ENCODE measurements at regions not wholly inside any gene's neighbourhood (a gene's known extent, or its start where the extent isn't known, plus 50 kb on each side); places are given as distances from the start of the nearest gene placed in this dataset.

DNA sequence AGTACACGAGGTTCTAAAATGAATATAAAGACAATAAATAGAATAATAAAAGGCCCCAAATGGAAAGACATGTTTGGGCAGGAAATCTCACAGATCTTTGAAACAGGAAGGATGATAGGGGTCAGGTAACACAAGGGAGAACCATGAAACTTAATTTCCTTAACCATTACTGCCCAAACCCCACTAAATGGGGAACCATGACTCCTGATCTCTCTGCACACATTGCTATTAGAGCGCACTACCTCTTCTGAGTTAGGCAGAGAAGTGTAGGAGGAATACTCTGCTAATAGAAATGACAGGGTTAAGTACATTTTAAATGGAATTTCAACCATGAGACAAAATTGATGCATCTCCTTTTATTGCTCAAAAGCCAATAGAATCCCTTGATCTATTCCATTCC lies 213.7 kb upstream of the SETBP1 start:
- Histone ChIP-seq H3K4me3 (ENCODE audit: low read length) (no peak overlapping the region), H3K4me1 (ENCODE audit: control insufficient read depth, insufficient read depth, low read length) (no peaks in the 10 kb centered on the region), H3K27ac (ENCODE audit: low read length) (no peak overlapping the region), H3K9me3 (ENCODE audit: control insufficient read depth, low read length) (no peaks in the 10 kb centered on the region), H3K27me3 (ENCODE audit: control insufficient read depth, insufficient read depth) (no peaks in the 10 kb centered on the region)
- WGBS: 84% methylated on average over 2 of the region's 2 CpGs
- no peak for ATAC-seq
- DNase-seq: no peak
- intact Hi-C loops (cut with DNase I): no loop called here

DNA sequence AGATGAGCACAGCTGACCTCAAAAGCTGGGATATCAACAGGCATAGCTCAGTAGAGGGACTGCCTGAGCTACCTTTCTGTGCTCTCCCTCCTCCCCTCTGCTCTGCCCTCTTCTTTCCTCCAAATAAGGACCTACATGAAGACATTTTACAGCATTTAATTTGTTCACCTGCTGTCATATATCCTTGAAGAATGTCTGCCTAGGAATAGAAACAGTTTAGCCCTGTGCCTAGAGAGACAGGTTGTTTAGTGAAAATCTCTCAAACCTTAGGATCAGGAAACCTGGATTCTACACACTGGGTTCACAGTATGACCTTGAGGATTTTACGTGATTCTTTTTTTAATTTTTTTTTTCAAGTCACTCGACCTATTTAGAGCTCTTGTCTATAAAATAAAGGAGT lies 213.0 kb upstream of the SETBP1 start:
- no peaks in the 10 kb centered on the region for H3K27me3 ChIP-seq (ENCODE audit: control insufficient read depth, insufficient read depth)
- no peak overlapping the region for H3K27ac ChIP-seq (ENCODE audit: low read length)
- no peak for ATAC-seq
- intact Hi-C loops (cut with DNase I): no loop called here
- H3K9me3 ChIP-seq (ENCODE audit: control insufficient read depth, low read length): no peaks in the 10 kb centered on the region
- H3K4me3 ChIP-seq (ENCODE audit: low read length): no peak overlapping the region
- DNase-seq: no peak
- H3K4me1 ChIP-seq (ENCODE audit: control insufficient read depth, insufficient read depth, low read length): no peaks in the 10 kb centered on the region
- 83% methylated on average over 2 of the region's 2 CpGs for WGBS

- DNase-seq: no peak
- no peaks in the 10 kb centered on the region for H3K27me3 ChIP-seq (ENCODE audit: control insufficient read depth, insufficient read depth)
- ATAC-seq: no peak
- H3K4me1 ChIP-seq (ENCODE audit: control insufficient read depth, insufficient read depth, low read length): no peaks in the 10 kb centered on the region
- no peaks in the 10 kb centered on the region for H3K9me3 ChIP-seq (ENCODE audit: control insufficient read depth, low read length)
- intact Hi-C loops (cut with DNase I): no loop called here
- no peak overlapping the region for H3K4me3 ChIP-seq (ENCODE audit: low read length)
- H3K27ac ChIP-seq (ENCODE audit: low read length): no peak overlapping the region
- 78% methylated on average over 2 of the region's 2 CpGs for WGBS
Observed at GRCh38 chr18:44473394-44474066, 207.2 kb upstream of the SETBP1 start.

DNA sequence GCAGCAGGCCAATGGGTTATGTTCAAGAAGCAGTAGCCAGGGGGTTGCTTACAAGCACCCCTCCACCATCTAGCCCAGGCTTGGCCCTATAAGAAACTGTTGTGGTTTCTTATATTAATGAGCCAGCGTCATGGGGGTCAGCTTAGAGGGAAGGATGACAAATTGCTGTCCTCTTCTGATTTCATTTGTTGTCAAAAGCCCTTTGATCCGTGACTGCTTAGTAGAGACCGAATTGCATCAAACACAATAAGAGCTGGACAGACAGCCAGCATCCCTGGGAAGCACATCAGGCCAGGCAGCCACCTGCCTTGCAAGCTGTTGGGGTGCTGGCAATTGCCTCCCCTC lies 206.6 kb upstream of the SETBP1 start:
- intact Hi-C loops (cut with DNase I): no loop called here
- Histone ChIP-seq H3K27ac (ENCODE audit: low read length) (no peak overlapping the region), H3K4me3 (ENCODE audit: low read length) (no peak overlapping the region), H3K4me1 (ENCODE audit: control insufficient read depth, insufficient read depth, low read length) (no peaks in the 10 kb centered on the region), H3K27me3 (ENCODE audit: control insufficient read depth, insufficient read depth) (no peaks in the 10 kb centered on the region), H3K9me3 (ENCODE audit: control insufficient read depth, low read length) (no peaks in the 10 kb centered on the region)
- ATAC-seq: no peak
- no peak for DNase-seq
- WGBS: 80% methylated on average over 3 of the region's 3 CpGs

DNA sequence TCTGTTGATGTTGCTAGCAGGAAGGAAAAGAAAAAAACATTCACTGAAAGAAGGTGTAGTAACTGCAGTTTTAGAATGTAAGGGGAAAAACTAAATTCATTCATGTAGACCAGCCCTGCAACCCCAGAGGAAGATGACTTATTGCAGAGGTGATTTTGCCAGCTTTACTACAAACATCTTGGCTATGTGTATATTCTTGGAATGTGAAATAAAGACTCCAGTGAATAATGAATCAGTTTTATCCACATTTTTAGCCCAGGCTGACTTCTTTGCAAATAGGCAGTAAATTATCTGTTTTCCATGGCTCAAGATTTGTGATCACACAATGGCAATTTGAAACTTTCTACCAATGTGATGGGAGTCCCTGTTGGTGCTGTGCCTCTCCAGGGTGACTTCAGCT lies 206.1 kb upstream of the SETBP1 start:
- intact Hi-C loops (cut with DNase I): no loop called here
- DNase-seq (no peak), ATAC-seq (no peak)
- no peak overlapping the region for H3K27ac ChIP-seq (ENCODE audit: low read length)
- H3K9me3 ChIP-seq (ENCODE audit: control insufficient read depth, low read length): no peaks in the 10 kb centered on the region
- no peak overlapping the region for H3K4me3 ChIP-seq (ENCODE audit: low read length)
- no peaks in the 10 kb centered on the region for H3K27me3 ChIP-seq (ENCODE audit: control insufficient read depth, insufficient read depth)
- no peaks in the 10 kb centered on the region for H3K4me1 ChIP-seq (ENCODE audit: control insufficient read depth, insufficient read depth, low read length)

DNA sequence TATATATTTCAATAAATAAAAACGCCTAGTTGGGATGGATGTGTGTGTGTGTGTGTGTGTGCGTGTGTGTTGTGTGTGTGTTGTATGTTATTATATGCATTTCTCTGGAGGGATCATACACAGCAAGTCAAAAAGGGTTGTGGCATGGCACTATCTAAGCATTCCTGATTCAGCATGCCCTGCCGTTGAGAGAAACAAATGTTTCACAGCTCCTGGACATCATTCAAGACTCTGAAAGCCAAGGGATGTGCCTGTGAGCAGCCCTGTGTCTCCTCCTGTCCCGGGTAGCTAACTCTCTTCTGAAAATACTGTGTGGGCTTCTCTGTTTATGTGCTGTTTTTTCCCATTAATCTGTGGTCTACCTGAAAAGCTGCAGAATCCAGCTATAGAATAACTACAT lies 197.9 kb upstream of the SETBP1 start:
- ATAC-seq (no peak), DNase-seq (no peak)
- Histone ChIP-seq H3K9me3 (ENCODE audit: control insufficient read depth, low read length) (no peaks in the 10 kb centered on the region), H3K27me3 (ENCODE audit: control insufficient read depth, insufficient read depth) (no peaks in the 10 kb centered on the region), H3K4me3 (ENCODE audit: low read length) (no peak overlapping the region), H3K4me1 (ENCODE audit: control insufficient read depth, insufficient read depth, low read length) (no peaks in the 10 kb centered on the region), H3K27ac (ENCODE audit: low read length) (no peak overlapping the region)
- 59% methylated on average over 4 of the region's 4 CpGs for WGBS
- intact Hi-C loops (cut with DNase I): no loop called here

DNA sequence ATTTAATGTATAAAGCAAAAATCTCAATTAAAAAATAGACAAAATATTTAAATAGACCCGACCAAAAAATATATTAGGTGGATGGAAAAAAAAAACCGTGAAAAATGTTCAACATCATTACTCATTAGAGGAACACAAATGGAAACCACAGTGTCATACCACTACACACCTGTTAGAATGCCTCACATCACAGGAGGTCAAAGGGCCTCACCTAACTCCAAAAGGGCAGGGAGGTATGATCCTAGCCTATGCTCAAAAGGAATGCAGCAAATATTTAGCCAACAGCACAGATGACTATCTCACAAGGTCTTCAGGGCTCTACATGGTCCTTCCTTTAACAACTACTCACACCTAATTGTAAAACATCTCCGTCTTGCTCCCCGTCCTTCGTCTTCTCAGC lies 185.5 kb upstream of the SETBP1 start:
- ATAC-seq: no peak
- Histone ChIP-seq H3K4me1 (ENCODE audit: control insufficient read depth, insufficient read depth, low read length) (no peaks in the 10 kb centered on the region), H3K27me3 (ENCODE audit: control insufficient read depth, insufficient read depth) (no peaks in the 10 kb centered on the region), H3K4me3 (ENCODE audit: low read length) (no peak overlapping the region), H3K27ac (ENCODE audit: low read length) (no peak overlapping the region), H3K9me3 (ENCODE audit: control insufficient read depth, low read length) (no peaks in the 10 kb centered on the region)
- 93% methylated on average over 5 of the region's 5 CpGs for WGBS
- intact Hi-C loops (cut with DNase I): no loop called here
- DNase-seq: no peak

DNA sequence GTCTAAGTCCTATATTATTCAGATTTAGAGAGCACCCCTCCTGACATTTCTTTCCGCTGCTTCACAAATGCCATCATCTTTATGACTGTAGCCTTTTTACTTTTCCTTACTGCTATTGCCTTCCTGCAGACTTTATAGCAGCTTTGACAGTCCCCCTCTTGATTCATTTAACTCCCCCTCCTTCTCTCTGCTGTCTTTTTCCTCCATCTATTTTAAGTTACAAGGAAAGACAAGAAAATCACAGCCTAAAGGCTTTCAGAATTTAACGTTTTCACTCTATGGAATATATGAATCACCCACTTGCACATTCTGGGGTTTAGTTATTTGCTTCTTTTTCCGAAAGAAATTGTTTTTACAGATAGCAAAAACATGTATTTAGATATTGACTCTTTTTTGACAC lies 183.4 kb upstream of the SETBP1 start:
- Histone ChIP-seq H3K27ac (ENCODE audit: low read length) (no peak overlapping the region), H3K4me1 (ENCODE audit: control insufficient read depth, insufficient read depth, low read length) (no peaks in the 10 kb centered on the region), H3K9me3 (ENCODE audit: control insufficient read depth, low read length) (no peaks in the 10 kb centered on the region), H3K4me3 (ENCODE audit: low read length) (no peak overlapping the region), H3K27me3 (ENCODE audit: control insufficient read depth, insufficient read depth) (no peaks in the 10 kb centered on the region)
- intact Hi-C loops (cut with DNase I): no loop called here
- ATAC-seq (no peak), DNase-seq (no peak)
- WGBS: 58% methylated on average over 3 of the region's 3 CpGs

GRCh38 chr18:44497757-44498490 lies 182.8 kb upstream of the SETBP1 start:
- no peak for ATAC-seq
- WGBS: 81% methylated on average over 3 of the region's 3 CpGs
- intact Hi-C loops (cut with DNase I): no loop called here
- no peak overlapping the region for H3K27ac ChIP-seq (ENCODE audit: low read length)
- no peak overlapping the region for H3K4me3 ChIP-seq (ENCODE audit: low read length)
- no peaks in the 10 kb centered on the region for H3K4me1 ChIP-seq (ENCODE audit: control insufficient read depth, insufficient read depth, low read length)
- no peak for DNase-seq
- no peaks in the 10 kb centered on the region for H3K9me3 ChIP-seq (ENCODE audit: control insufficient read depth, low read length)
- H3K27me3 ChIP-seq (ENCODE audit: control insufficient read depth, insufficient read depth): no peaks in the 10 kb centered on the region

DNA sequence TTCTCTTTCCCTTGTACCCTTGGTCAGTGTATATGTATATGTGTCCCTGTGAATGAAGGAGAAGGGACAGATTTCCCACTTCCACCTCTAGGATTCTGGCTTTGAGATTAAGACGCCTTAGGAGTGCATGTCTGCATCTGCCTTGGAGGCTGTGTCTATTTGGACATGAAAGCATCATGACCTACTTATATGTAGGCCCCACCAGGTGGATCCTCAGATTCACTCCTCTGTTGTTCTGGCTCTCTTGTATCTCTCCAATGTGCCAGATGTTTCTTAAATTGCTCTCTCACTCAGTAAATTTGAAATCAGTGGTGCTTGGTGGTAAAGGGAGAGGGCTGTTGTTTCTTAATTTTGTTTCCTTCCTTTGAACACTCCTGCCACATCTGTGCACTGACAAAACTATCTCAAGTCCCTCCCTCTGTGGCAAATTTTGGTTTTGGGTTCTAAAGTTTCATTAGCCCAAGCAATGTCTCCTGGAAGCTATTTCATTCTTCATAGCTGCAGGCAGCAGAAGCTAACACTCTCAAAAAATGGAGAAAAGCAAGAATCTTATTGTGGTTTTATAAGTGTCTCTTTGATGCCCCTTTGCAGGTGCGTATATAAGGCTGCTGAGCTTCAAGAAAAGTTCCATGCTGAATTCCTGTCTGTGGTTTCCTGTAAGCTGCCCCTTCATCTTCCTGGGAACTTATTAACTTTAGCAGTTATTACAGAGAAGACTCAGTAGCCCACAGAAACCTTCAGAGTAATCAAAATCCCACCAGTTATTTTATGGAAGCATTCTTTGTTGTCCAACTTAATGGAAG lies 179.7 kb upstream of the SETBP1 start:
- H3K4me1 ChIP-seq (ENCODE audit: control insufficient read depth, insufficient read depth, low read length): no peaks in the 10 kb centered on the region
- H3K9me3 ChIP-seq (ENCODE audit: control insufficient read depth, low read length): no peaks in the 10 kb centered on the region
- no peak overlapping the region for H3K4me3 ChIP-seq (ENCODE audit: low read length)
- 82% methylated on average over 2 of the region's 2 CpGs for WGBS
- intact Hi-C loops (cut with DNase I): no loop called here
- no peak overlapping the region for H3K27ac ChIP-seq (ENCODE audit: low read length)
- no peaks in the 10 kb centered on the region for H3K27me3 ChIP-seq (ENCODE audit: control insufficient read depth, insufficient read depth)
- ATAC-seq (no peak), DNase-seq (no peak)

DNA sequence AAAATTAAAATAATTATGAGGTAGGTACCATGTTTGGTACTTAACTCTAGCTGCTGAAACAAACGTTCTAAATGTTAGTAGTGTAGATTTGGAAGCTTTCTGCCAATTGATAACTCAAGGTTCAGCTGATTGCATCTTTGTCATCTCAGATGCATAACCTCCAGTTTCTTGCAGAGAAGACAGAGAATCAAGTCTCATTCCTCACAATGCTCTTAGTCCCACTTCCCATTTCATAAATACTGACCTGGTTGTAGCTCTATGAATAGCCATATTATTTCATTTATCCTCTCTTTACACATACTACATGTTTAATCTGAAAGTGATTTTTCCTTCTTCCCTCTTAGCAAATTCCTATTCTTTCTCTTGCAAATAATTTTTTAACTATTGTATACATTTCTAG lies 178.5 kb upstream of the SETBP1 start:
- Histone ChIP-seq H3K9me3 (ENCODE audit: control insufficient read depth, low read length) (no peaks in the 10 kb centered on the region), H3K27ac (ENCODE audit: low read length) (no peak overlapping the region), H3K4me1 (ENCODE audit: control insufficient read depth, insufficient read depth, low read length) (no peaks in the 10 kb centered on the region), H3K4me3 (ENCODE audit: low read length) (no peak overlapping the region), H3K27me3 (ENCODE audit: control insufficient read depth, insufficient read depth) (no peaks in the 10 kb centered on the region)
- DNase-seq: no peak
- no peak for ATAC-seq
- 67% methylated on average over 1 of the region's 1 CpG for WGBS
- intact Hi-C loops (cut with DNase I): no loop called here

All from right cardiac atrium (tissue), 5 donors.